Activated CD4-positive, alpha-beta T cell treated with anti-CD3 and anti-CD28 coated beads for 48 hours (primary cell): ENCODE measurements at regions not wholly inside any gene's neighbourhood (a gene's known extent, or its start where the extent isn't known, plus 50 kb on each side); places are given as distances from the start of the nearest gene placed in this dataset.

ENCODE experiments used
- DNase-seq: peaks from one replicate; pipeline ENCODE4 v3.0.0-alpha.2; 2020

DNA sequence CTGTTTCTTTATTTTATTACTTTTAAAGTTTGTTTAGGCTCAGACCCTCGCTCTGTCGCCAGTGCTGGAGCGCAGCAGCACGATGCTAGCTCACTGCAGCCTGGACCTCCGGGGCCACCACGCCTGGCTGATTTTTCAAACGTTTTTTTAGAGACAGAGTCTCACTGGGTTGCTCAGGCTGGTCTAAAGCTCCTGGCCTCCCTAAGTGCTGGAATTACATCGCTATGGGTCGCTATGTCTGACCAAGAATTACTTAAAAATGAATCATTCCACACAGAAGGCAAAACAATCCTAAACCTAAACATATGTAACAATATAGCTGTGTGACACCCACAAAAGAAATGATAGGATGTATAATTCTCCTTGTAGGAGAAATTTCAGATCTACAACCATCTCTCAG is 86.9 kb upstream of the SIMC1 start:
- DNase-seq: no peak

DNA sequence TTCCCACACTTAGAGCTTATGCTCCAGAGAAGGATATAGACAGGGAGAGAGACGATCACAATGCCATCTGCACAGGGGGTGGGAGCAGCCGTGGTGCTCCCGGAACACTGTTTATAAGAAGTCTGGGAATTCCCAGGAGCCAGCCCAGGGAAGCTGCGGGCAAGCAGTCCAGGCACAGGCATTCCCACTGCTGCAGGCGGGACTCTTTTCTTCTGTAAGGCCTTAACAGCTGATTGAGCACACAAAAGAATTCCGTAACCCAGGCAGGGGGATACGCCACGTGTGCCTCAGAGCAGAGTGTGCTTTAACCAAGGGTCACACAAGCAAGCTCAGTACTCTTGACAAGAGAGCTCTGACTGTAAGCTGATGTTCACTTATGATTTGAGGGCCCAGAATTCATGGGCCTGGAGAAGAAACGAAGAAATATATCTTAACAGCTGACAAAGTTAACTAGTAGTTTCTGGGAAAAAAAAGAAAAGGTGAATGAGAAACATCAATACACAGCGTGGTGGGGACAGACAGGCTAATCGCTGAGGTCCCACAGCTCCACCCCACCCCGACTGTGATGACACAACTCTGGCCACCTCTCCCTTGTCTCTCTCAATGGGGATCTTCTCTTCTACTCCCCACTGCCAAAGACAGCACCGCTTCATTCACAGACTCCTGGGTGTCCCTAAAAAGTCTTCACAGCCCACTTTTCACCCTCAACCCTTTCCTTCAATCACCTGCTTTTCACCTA is 85.9 kb upstream of the SIMC1 start:
- no peak for DNase-seq

- DNase-seq: no peak
Observed at GRCh38 chr5:176152930-176153311, 85.3 kb upstream of the SIMC1 start.

- DNase-seq: no peak
Observed at GRCh38 chr5:176153741-176154140, 84.5 kb upstream of the SIMC1 start.

DNA sequence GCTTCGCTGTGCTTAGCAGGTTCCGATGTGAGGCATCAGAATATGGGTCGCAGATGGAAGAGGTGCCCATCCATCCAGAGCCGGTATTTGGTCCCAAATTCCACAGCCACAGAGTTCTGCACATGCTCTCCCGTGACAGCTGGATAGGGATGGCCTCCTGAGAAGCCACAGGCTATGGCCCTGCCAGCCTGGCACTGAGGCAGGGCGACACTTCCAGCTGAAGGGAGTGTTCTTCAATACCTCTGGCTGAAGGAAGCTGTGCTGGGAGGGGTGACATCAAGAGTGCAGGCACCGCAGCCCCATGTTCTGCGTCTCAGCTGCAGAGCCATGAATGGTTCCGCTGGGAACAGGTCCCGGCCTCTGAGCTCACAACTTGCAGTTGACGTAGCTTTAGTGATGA is 83.4 kb upstream of the SIMC1 start:
- no peak for DNase-seq

GRCh38 chr5:176155922-176156359 is 82.3 kb upstream of the SIMC1 start:
- no peak for DNase-seq

- DNase-seq: no peak
Observed at GRCh38 chr5:176157656-176158055, 80.6 kb upstream of the SIMC1 start.

DNA sequence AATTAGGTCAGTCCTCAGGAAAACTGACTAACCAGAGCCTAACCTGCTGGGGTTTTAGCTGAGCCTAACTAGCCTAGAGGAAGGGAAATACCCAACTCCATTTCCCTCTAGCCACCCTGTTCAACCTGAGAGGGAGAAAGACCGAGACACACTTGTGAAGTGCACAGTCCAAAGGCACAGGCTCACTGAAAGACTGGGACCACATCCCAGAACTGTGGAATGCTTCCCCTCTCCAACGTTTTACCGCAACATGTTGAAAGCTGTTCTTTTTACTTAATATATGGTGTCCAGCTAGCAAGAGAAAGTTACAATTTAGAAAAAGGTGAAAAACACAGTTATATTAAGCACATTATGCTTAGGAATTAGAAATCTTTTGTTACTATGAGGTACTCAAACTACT is 76.8 kb upstream of the SIMC1 start:
- DNase-seq: no peak

- no peak for DNase-seq
Observed at GRCh38 chr5:176162198-176162597, 76.0 kb upstream of the SIMC1 start.

DNA sequence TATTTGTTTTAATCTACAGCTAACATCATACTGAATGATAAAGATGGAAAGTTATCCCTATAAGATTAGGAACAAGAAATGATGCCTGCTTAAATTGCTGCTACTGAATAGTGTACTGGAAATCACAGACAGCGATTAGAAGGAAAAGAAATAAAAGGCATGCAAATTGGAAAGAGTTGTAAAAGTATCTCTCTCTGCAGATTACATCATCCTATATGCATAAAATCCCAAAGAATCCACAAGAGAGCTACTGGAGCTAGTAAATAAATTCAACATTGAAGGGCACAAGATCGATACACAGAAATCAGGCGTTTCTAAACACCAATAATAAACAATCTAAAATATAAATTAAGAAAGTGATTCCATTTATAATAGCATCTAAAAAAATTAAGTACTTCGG is 75.3 kb upstream of the SIMC1 start:
- no peak for DNase-seq

DNA sequence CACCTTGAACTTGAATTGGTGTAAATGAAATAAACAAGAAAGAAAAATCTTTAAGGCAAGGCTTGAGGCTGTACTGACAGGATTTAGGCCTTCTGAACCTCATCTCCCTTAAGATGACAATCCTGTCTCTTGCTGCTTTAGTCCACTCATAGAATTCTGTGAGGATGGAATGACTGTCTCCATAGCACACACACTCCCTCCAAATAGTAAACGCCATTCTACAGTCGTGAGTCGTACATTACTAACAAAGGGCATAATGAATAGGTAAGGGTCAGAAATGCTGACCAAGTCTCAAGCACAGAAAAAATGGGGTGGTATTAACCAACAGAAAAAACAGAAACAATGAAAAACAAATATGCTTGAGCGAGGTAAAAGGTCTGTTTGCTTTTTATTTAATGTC is 71.8 kb upstream of the SIMC1 start:
- no peak for DNase-seq

DNA sequence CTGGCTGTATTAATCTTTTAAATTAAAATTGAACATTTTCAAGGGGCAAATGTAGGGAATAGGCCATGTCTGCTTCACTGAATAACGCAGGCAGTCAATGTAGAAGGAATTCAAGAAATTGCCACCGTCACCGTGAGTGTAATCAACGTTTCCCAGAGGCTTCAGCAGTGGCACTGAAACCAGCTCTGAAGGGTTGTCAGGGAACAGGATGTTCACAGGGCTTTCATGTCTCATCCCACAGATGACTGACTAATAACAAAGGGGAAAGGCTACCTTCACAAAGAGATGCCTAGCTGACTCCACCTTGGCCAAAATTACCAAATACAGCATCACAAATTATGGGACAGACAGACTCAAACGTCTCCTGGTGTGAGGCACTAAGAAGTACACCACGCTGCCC is 70.4 kb upstream of the SIMC1 start:
- no peak for DNase-seq

GRCh38 chr5:176169393-176170063 is 68.7 kb upstream of the SIMC1 start:
- no peak for DNase-seq

DNA sequence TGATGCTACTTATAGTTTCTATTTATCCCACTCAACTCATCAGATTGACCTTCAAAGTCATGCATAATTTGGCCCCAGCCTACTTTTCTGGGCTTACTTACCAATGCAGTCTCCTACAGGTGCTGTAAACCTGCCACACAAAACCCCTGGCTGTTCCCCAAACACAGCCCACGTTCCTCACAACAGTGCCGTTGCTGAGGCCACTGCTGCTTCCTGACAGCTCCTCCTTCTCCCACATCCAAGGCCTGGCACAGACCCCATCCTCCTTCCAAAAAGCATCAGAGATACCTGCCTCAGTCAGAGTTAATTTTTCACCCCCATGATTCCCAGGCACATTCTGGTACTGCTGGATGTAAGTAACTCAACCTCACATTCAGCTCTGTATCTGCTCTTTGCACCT is 68.1 kb upstream of the SIMC1 start:
- no peak for DNase-seq

DNA sequence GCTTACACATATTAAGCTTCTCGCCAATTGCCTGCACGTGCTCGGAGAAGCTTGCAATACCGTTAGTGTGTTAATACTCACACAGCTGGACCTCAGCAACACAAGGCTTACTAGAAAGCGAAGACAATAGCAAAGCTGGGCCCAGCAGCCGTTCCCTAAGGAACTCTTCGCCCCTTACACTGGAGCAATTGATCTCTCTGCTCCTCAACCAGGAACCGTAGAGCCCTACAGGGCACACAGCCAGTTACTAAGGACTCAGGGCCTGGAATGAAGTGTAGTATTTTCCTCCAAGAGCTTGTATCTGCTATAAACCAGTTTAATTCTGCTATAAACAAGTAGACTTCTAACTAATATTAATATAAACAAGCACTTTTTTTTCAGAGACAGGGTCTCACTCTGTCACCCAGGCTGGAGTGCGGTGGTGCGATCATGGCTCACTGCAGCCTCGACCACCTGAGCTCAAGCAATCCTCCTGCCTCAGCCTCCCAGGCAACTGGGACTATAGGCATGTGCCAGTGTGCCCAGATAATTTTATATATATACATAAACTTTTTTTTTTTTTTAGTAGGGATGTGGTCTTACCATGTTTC is 67.0 kb upstream of the SIMC1 start:
- DNase-seq: no peak

GRCh38 chr5:176172246-176172645 is 66.0 kb upstream of the SIMC1 start:
- DNase-seq: no peak

- DNase-seq: no peak
Observed at GRCh38 chr5:176173647-176174046, 64.6 kb upstream of the SIMC1 start.

- DNase-seq: no peak
Observed at GRCh38 chr5:176174345-176175025, 63.7 kb upstream of the SIMC1 start.

DNA sequence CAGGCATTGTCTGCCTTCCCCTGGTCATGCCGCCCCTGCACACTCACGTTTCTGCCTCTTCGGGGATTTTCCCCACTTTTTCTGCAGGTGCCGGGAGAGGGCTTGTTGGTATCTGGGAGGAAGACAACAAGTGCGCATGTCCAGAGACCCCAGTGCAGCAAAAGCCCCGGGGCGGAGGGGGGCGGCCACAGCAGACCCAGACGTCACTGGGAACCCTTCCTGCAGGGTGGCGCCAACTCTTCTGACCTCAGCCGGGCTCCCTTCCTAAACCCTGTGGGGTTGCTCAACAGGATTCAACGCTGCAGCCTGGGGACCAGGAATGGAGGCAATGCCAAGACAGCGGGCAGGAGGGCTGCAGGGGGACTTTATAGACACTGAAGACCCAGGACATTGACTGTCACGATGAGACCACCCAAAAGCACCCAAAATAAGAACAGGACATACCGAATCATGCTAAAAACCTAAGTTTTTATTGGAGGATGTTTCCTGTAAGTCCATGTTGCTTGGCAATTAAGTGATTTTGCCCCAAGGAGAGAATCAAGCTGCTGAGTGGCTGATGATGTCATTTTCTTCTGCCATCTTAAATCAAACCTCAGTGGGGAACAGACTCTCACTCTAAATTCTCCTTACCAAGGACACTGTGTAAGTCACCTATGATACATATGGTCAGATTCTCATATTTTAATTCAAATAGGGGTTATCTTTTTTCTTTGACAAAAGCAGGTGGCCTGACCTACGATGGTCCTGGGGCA is 62.9 kb upstream of the SIMC1 start:
- no peak for DNase-seq

GRCh38 chr5:176176231-176176630 is 62.0 kb upstream of the SIMC1 start:
- DNase-seq: no peak

- no peak for DNase-seq
Observed at GRCh38 chr5:176178789-176179188, 59.4 kb upstream of the SIMC1 start.

- DNase-seq: no peak
Observed at GRCh38 chr5:176180339-176180738, 57.9 kb upstream of the SIMC1 start.

DNA sequence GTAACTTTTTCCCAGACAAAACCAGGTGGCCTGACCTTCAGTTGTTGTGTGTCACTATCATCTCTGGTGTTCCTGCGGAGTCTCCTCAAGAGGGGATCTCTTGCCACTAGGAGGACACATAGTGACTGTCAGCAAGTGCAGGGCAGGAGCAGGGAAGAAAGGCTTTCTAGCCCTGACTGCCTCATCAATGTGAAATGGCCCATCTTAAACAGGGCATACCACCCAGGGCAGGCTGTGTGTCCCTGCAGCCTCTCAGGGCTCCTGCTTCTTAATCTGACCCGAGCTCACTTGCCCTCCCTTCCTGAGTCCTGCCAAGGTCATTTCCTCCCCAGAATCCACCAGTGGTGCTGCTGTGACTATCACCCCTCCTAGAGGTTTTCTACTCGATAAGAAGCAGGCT is 57.4 kb upstream of the SIMC1 start:
- no peak for DNase-seq
